ENCODE measurements at regions not wholly inside any gene's neighbourhood (a gene's known extent, or its start where the extent isn't known, plus 50 kb on each side); places are given as distances from the start of the nearest gene placed in this dataset.

DNA sequence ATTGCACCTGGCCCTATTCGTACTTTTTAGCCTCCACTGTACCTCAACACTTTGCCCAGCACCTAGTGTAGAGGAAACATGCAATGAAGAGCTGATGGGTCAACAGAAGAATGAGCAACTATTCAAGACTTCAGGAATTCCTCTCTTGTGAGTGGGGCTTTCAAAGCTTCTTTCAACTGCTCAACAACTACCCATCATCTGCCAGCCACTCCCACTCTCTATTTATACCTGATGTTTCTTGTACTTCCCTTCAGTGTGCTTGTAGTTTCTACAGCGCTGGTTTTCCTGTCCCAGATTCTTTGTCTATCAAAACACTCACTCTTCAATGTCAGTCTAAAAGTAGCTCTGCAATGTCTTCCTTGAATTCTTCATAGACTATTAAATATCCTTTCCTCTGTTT lies 168.3 kb upstream of the LPP start:
- intact Hi-C loops (cut with DNase I; ENCODE audit: low total_unique reads): no loop called here
- no peaks in the 10 kb centered on the region for H3K27me3 ChIP-seq
- no peak overlapping the region for H3K4me3 ChIP-seq
- peaks cover 0 to 9% (median 0%) of the 10 kb centered on the region in 4 donors for H3K4me1 ChIP-seq
- DNase-seq: no peak
- H3K36me3 ChIP-seq: no peaks in the 10 kb centered on the region
- TF ChIP-seq, protein P1, sequence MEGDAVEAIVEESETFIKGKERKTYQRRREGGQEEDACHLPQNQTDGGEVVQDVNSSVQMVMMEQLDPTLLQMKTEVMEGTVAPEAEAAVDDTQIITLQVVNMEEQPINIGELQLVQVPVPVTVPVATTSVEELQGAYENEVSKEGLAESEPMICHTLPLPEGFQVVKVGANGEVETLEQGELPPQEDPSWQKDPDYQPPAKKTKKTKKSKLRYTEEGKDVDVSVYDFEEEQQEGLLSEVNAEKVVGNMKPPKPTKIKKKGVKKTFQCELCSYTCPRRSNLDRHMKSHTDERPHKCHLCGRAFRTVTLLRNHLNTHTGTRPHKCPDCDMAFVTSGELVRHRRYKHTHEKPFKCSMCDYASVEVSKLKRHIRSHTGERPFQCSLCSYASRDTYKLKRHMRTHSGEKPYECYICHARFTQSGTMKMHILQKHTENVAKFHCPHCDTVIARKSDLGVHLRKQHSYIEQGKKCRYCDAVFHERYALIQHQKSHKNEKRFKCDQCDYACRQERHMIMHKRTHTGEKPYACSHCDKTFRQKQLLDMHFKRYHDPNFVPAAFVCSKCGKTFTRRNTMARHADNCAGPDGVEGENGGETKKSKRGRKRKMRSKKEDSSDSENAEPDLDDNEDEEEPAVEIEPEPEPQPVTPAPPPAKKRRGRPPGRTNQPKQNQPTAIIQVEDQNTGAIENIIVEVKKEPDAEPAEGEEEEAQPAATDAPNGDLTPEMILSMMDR (IDR thresholded peaks at IDR 0.05): no peak
- H3K9me3 ChIP-seq: no peaks in the 10 kb centered on the region
- no peak overlapping the region for H3K27ac ChIP-seq

DNA sequence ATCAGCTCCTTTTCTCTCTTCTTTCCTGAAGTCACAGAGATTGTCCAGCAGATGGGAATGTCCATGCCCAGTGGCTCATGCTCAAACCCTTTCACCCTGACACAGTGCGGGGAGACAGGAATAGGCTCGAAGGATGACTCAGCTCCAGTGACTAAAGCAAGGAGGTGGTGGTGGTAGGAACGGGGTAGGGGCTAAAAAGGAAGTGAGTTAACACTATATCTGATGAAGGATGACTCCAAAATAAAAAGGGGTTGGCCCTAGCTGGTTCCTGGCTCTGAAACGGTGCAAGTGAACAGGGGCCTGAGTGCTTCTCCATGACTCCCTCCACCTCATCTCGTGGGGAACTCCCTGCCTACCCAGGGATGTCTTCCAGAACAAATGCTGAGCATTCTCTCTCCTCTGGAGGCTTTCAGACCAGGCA lies 167.4 kb upstream of the LPP start:
- DNase-seq: no peak
- Histone ChIP-seq H3K27me3 (no peaks in the 10 kb centered on the region), H3K27ac (no peak overlapping the region), H3K4me1 (peaks cover 0 to 9% (median 0%) of the 10 kb centered on the region in 4 donors), H3K9me3 (no peaks in the 10 kb centered on the region), H3K4me3 (no peak overlapping the region), H3K36me3 (no peaks in the 10 kb centered on the region)
- intact Hi-C loops (cut with DNase I; ENCODE audit: low total_unique reads): no loop called here
- TF ChIP-seq, protein P1 (IDR thresholded peaks at IDR 0.05): no peak

DNA sequence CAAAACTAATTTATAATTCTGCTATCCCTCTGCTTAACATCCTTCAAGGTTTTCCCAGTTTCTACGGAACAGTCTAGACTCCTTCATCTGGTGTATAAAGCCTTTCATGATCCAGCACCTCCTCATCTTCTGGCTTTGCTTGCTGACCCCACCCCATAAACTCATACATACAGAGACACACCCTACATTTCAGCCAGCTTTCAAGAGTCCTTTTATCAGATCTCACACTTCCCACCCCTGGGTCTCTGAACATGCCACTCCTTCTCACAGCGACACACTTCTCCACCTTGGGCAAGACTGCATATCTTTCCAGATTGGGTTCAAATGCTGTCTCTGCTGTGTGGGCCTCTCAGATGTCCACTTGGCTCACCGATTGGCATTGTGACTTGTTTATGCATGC lies 166.8 kb upstream of the LPP start:
- Histone ChIP-seq H3K4me1 (peaks cover 0 to 9% (median 0%) of the 10 kb centered on the region in 4 donors), H3K36me3 (no peaks in the 10 kb centered on the region), H3K9me3 (no peaks in the 10 kb centered on the region), H3K4me3 (no peak overlapping the region), H3K27ac (no peak overlapping the region), H3K27me3 (no peaks in the 10 kb centered on the region)
- TF ChIP-seq, protein P1 (IDR thresholded peaks at IDR 0.05): no peak
- intact Hi-C loops (cut with DNase I; ENCODE audit: low total_unique reads): no loop called here
- DNase-seq: no peak

DNA sequence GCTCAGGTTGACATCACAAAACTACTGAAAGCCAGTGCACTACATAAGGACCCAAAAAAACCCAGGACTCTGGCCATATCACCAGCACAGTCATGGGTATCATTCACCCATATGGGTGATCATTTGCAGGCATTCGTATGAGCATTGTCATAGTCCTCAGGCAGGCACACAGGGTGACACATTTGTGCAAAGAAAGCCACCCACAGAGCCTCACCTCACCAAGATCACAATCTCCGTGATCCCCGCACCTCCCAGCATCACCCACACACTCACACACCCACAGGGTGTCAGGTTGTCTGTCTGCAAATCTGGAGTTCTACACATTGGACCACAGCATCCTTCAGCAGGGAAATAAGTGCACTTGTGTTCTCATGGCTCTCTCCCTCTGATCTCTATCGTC lies 166.0 kb upstream of the LPP start:
- DNase-seq: no peak
- H3K9me3 ChIP-seq: no peaks in the 10 kb centered on the region
- H3K4me1 ChIP-seq: peaks cover 0 to 9% (median 0%) of the 10 kb centered on the region in 4 donors
- no peaks in the 10 kb centered on the region for H3K27me3 ChIP-seq
- no peak overlapping the region for H3K27ac ChIP-seq
- H3K4me3 ChIP-seq: no peak overlapping the region
- TF ChIP-seq, protein P1 (IDR thresholded peaks at IDR 0.05): no peak
- no peaks in the 10 kb centered on the region for H3K36me3 ChIP-seq
- intact Hi-C loops (cut with DNase I; ENCODE audit: low total_unique reads): no loop called here

DNA sequence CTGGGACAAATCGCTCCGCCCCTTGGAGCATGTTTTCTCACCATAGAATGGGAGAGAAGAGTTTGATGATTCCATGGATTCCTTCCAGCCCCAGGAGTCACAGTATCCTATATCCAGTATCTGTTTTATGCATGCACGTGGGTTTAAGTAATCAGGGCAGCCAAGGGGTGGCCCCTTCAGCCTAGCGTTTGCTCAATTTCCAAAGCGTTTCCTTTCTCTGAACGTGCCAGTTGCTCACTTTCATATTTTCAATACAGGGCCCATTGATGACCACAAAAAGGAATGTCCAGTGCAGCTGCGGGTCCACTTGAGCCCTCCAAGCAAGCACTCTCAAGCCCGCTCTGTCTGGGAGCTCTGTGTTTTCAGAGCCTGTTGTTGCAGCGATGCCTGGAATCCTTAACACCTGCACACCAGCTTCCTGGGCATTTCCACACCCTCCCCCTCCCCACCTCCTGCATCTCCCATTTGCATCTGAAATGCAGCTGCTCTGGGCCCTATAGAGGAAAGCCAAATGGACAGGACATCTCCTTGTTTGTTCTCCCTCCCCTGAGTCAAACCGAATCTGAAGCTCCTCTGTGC lies 164.3 kb upstream of the LPP start:
- Histone ChIP-seq H3K27me3 (no peaks in the 10 kb centered on the region), H3K4me3 (no peak overlapping the region), H3K9me3 (no peaks in the 10 kb centered on the region), H3K27ac (no peak overlapping the region), H3K4me1 (peaks cover 0 to 9% (median 0%) of the 10 kb centered on the region in 4 donors), H3K36me3 (no peaks in the 10 kb centered on the region)
- TF ChIP-seq, protein P1 (IDR thresholded peaks at IDR 0.05): no peak
- intact Hi-C loops (cut with DNase I; ENCODE audit: low total_unique reads): no loop called here
- DNase-seq: no peak

DNA sequence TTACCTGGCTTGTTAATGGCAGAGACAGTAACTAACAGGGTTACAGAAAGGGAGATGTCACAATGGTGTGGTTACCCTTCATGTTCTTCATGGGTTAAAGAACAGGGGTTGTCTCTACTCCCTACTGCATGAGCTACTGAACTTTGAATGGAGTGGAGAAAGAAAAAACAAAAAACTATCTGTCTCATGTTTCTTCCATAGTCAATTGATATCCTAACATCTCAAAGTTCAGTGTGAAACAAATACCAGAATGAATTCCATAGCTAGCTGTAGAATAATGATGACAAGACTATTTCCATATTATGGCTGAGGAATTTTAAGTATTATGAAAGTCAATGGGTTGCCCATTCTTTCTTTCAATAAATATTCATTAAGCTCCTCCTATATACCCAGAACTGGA lies 161.3 kb upstream of the LPP start:
- no peak overlapping the region for H3K4me3 ChIP-seq
- H3K36me3 ChIP-seq: no peaks in the 10 kb centered on the region
- no peak overlapping the region for H3K27ac ChIP-seq
- TF ChIP-seq, protein P1 (IDR thresholded peaks at IDR 0.05): no peak
- intact Hi-C loops (cut with DNase I; ENCODE audit: low total_unique reads): no loop called here
- H3K27me3 ChIP-seq: no peaks in the 10 kb centered on the region
- H3K9me3 ChIP-seq: no peaks in the 10 kb centered on the region
- no peak for DNase-seq
- H3K4me1 ChIP-seq: no peaks in the 10 kb centered on the region
